ENCODE measurements at regions not wholly inside any gene's neighbourhood (a gene's known extent, or its start where the extent isn't known, plus 50 kb on each side); places are given as distances from the start of the nearest gene placed in this dataset.

- H3K27me3 ChIP-seq (replicated peaks; ENCODE audit: control insufficient read depth, insufficient read depth, low read length), result no peaks in the 10 kb centered on the region
- no peak overlapping the region for H3K9ac ChIP-seq (ENCODE audit: low read length)
- no peaks in the 10 kb centered on the region for H3K36me3 ChIP-seq (ENCODE audit: control insufficient read depth, insufficient read depth, low read length, severe bottlenecking)
- no peak overlapping the region for H3K4me3 ChIP-seq (ENCODE audit: low read length)
- DNase-seq (ENCODE audit: low read depth), result no peak
- H3K4me1 ChIP-seq (ENCODE audit: control insufficient read depth, insufficient read depth, low read length), result no peaks in the 10 kb centered on the region
- H3K9me3 ChIP-seq (ENCODE audit: control insufficient read depth, low read length), result no peaks in the 10 kb centered on the region
These were observed 1312.9 kb downstream of the FAM181B start for GRCh38 chr11:81420668-81421250.

GRCh38 chr11:81397316-81397715 lies 1336.3 kb downstream of the FAM181B start:
- Histone ChIP-seq H3K4me3 (ENCODE audit: low read length) (no peak overlapping the region), H3K9me3 (ENCODE audit: control insufficient read depth, low read length) (peaks cover 3% of the 10 kb centered on the region), H3K27me3 (replicated peaks; ENCODE audit: control insufficient read depth, insufficient read depth, low read length) (no peaks in the 10 kb centered on the region), H3K4me1 (ENCODE audit: control insufficient read depth, insufficient read depth, low read length) (no peaks in the 10 kb centered on the region), H3K9ac (ENCODE audit: low read length) (no peak overlapping the region), H3K36me3 (ENCODE audit: control insufficient read depth, insufficient read depth, low read length, severe bottlenecking) (no peaks in the 10 kb centered on the region)
- no peak for DNase-seq (ENCODE audit: low read depth)

- no peaks in the 10 kb centered on the region for H3K27me3 ChIP-seq (replicated peaks; ENCODE audit: control insufficient read depth, insufficient read depth, low read length)
- DNase-seq (ENCODE audit: low read depth), result no peak
- H3K9ac ChIP-seq (ENCODE audit: low read length), result no peak overlapping the region
- H3K4me1 ChIP-seq (ENCODE audit: control insufficient read depth, insufficient read depth, low read length), result no peaks in the 10 kb centered on the region
- no peaks in the 10 kb centered on the region for H3K9me3 ChIP-seq (ENCODE audit: control insufficient read depth, low read length)
- no peak overlapping the region for H3K4me3 ChIP-seq (ENCODE audit: low read length)
- no peaks in the 10 kb centered on the region for H3K36me3 ChIP-seq (ENCODE audit: control insufficient read depth, insufficient read depth, low read length, severe bottlenecking)
These were observed 1339.4 kb downstream of the FAM181B start for GRCh38 chr11:81394311-81394710.

GRCh38 chr11:81388326-81388725 lies 1345.3 kb downstream of the FAM181B start:
- Histone ChIP-seq H3K4me3 (ENCODE audit: low read length) (no peak overlapping the region), H3K36me3 (ENCODE audit: control insufficient read depth, insufficient read depth, low read length, severe bottlenecking) (no peaks in the 10 kb centered on the region), H3K4me1 (ENCODE audit: control insufficient read depth, insufficient read depth, low read length) (no peaks in the 10 kb centered on the region), H3K27me3 (replicated peaks; ENCODE audit: control insufficient read depth, insufficient read depth, low read length) (no peaks in the 10 kb centered on the region), H3K9ac (ENCODE audit: low read length) (no peak overlapping the region), H3K9me3 (ENCODE audit: control insufficient read depth, low read length) (peaks cover 5% of the 10 kb centered on the region)
- DNase-seq (ENCODE audit: low read depth), result no peak

- H3K9me3 ChIP-seq (ENCODE audit: control insufficient read depth, low read length), result peaks cover 5% of the 10 kb centered on the region
- no peaks in the 10 kb centered on the region for H3K27me3 ChIP-seq (replicated peaks; ENCODE audit: control insufficient read depth, insufficient read depth, low read length)
- no peak for DNase-seq (ENCODE audit: low read depth)
- H3K9ac ChIP-seq (ENCODE audit: low read length), result no peak overlapping the region
- no peaks in the 10 kb centered on the region for H3K4me1 ChIP-seq (ENCODE audit: control insufficient read depth, insufficient read depth, low read length)
- no peak overlapping the region for H3K4me3 ChIP-seq (ENCODE audit: low read length)
- no peaks in the 10 kb centered on the region for H3K36me3 ChIP-seq (ENCODE audit: control insufficient read depth, insufficient read depth, low read length, severe bottlenecking)
These were observed 1353.3 kb downstream of the FAM181B start for GRCh38 chr11:81380395-81380794.

- Histone ChIP-seq H3K9ac (ENCODE audit: low read length) (no peak overlapping the region), H3K36me3 (ENCODE audit: control insufficient read depth, insufficient read depth, low read length, severe bottlenecking) (no peaks in the 10 kb centered on the region), H3K4me3 (ENCODE audit: low read length) (no peak overlapping the region), H3K27me3 (replicated peaks; ENCODE audit: control insufficient read depth, insufficient read depth, low read length) (no peaks in the 10 kb centered on the region), H3K9me3 (ENCODE audit: control insufficient read depth, low read length) (peaks cover 4% of the 10 kb centered on the region), H3K4me1 (ENCODE audit: control insufficient read depth, insufficient read depth, low read length) (no peaks in the 10 kb centered on the region)
- no peak for DNase-seq (ENCODE audit: low read depth)
These were observed 1356.2 kb downstream of the FAM181B start for GRCh38 chr11:81377418-81377817.

- H3K9me3 ChIP-seq (ENCODE audit: control insufficient read depth, low read length), result peaks cover 4% of the 10 kb centered on the region
- H3K27me3 ChIP-seq (replicated peaks; ENCODE audit: control insufficient read depth, insufficient read depth, low read length), result no peaks in the 10 kb centered on the region
- H3K36me3 ChIP-seq (ENCODE audit: control insufficient read depth, insufficient read depth, low read length, severe bottlenecking), result no peaks in the 10 kb centered on the region
- no peak overlapping the region for H3K9ac ChIP-seq (ENCODE audit: low read length)
- H3K4me1 ChIP-seq (ENCODE audit: control insufficient read depth, insufficient read depth, low read length), result no peaks in the 10 kb centered on the region
- DNase-seq (ENCODE audit: low read depth), result no peak
- no peak overlapping the region for H3K4me3 ChIP-seq (ENCODE audit: low read length)
These were observed 1359.7 kb downstream of the FAM181B start for GRCh38 chr11:81373986-81374385.

- Histone ChIP-seq H3K9me3 (ENCODE audit: control insufficient read depth, low read length) (no peaks in the 10 kb centered on the region), H3K4me3 (ENCODE audit: low read length) (no peak overlapping the region), H3K36me3 (ENCODE audit: control insufficient read depth, insufficient read depth, low read length, severe bottlenecking) (no peaks in the 10 kb centered on the region), H3K4me1 (ENCODE audit: control insufficient read depth, insufficient read depth, low read length) (no peaks in the 10 kb centered on the region), H3K27me3 (replicated peaks; ENCODE audit: control insufficient read depth, insufficient read depth, low read length) (no peaks in the 10 kb centered on the region), H3K9ac (ENCODE audit: low read length) (no peak overlapping the region)
- DNase-seq (ENCODE audit: low read depth), result no peak
These were observed 1365.5 kb downstream of the FAM181B start for GRCh38 chr11:81368192-81368591.

- Histone ChIP-seq H3K4me3 (ENCODE audit: low read length) (no peak overlapping the region), H3K36me3 (ENCODE audit: control insufficient read depth, insufficient read depth, low read length, severe bottlenecking) (no peaks in the 10 kb centered on the region), H3K9ac (ENCODE audit: low read length) (no peak overlapping the region), H3K4me1 (ENCODE audit: control insufficient read depth, insufficient read depth, low read length) (no peaks in the 10 kb centered on the region), H3K9me3 (ENCODE audit: control insufficient read depth, low read length) (no peaks in the 10 kb centered on the region), H3K27me3 (replicated peaks; ENCODE audit: control insufficient read depth, insufficient read depth, low read length) (no peaks in the 10 kb centered on the region)
- no peak for DNase-seq (ENCODE audit: low read depth)
These were observed 1368.2 kb downstream of the FAM181B start for GRCh38 chr11:81365496-81365895.

- Histone ChIP-seq H3K4me3 (ENCODE audit: low read length) (no peak overlapping the region), H3K9me3 (ENCODE audit: control insufficient read depth, low read length) (no peaks in the 10 kb centered on the region), H3K9ac (ENCODE audit: low read length) (no peak overlapping the region), H3K27me3 (replicated peaks; ENCODE audit: control insufficient read depth, insufficient read depth, low read length) (no peaks in the 10 kb centered on the region), H3K36me3 (ENCODE audit: control insufficient read depth, insufficient read depth, low read length, severe bottlenecking) (no peaks in the 10 kb centered on the region), H3K4me1 (ENCODE audit: control insufficient read depth, insufficient read depth, low read length) (no peaks in the 10 kb centered on the region)
- DNase-seq (ENCODE audit: low read depth), result no peak
These were observed 1374.2 kb downstream of the FAM181B start for GRCh38 chr11:81359476-81359875.

- DNase-seq (ENCODE audit: low read depth), result no peak
- Histone ChIP-seq H3K4me3 (ENCODE audit: low read length) (no peak overlapping the region), H3K27me3 (replicated peaks; ENCODE audit: control insufficient read depth, insufficient read depth, low read length) (peaks cover 7% of the 10 kb centered on the region), H3K4me1 (ENCODE audit: control insufficient read depth, insufficient read depth, low read length) (no peaks in the 10 kb centered on the region), H3K36me3 (ENCODE audit: control insufficient read depth, insufficient read depth, low read length, severe bottlenecking) (no peaks in the 10 kb centered on the region), H3K9ac (ENCODE audit: low read length) (no peak overlapping the region), H3K9me3 (ENCODE audit: control insufficient read depth, low read length) (no peaks in the 10 kb centered on the region)
These were observed 1388.1 kb downstream of the FAM181B start for GRCh38 chr11:81345609-81346008.

- no peak for DNase-seq (ENCODE audit: low read depth)
- H3K9me3 ChIP-seq (ENCODE audit: control insufficient read depth, low read length), result no peaks in the 10 kb centered on the region
- no peak overlapping the region for H3K9ac ChIP-seq (ENCODE audit: low read length)
- no peaks in the 10 kb centered on the region for H3K4me1 ChIP-seq (ENCODE audit: control insufficient read depth, insufficient read depth, low read length)
- no peaks in the 10 kb centered on the region for H3K36me3 ChIP-seq (ENCODE audit: control insufficient read depth, insufficient read depth, low read length, severe bottlenecking)
- peaks cover 7% of the 10 kb centered on the region for H3K27me3 ChIP-seq (replicated peaks; ENCODE audit: control insufficient read depth, insufficient read depth, low read length)
- no peak overlapping the region for H3K4me3 ChIP-seq (ENCODE audit: low read length)
These were observed 1390.7 kb downstream of the FAM181B start for GRCh38 chr11:81342966-81343365.

Measured in adipocyte (in vitro differentiated cells).